ENCODE measurements at regions not wholly inside any gene's neighbourhood (a gene's known extent, or its start where the extent isn't known, plus 50 kb on each side); places are given as distances from the start of the nearest gene placed in this dataset.

- no peak overlapping the region for H3K4me3 ChIP-seq (replicated peaks; ENCODE audit: low read depth, low read length)
- no peak for TF ChIP-seq CTCF (IDR thresholded peaks at IDR 0.05; ENCODE audit: low read depth, low read length, missing control alignments)
- DNase-seq (ENCODE audit: extremely low read depth, low read depth), result peak; percentile 48
Observed at GRCh38 chr3:197352382-197352781, 54.0 kb upstream of the DLG1 start.

GRCh38 chr3:197350446-197350845, 52.0 kb upstream of the DLG1 start:
- TF ChIP-seq CTCF (IDR thresholded peaks at IDR 0.05; ENCODE audit: low read depth, low read length, missing control alignments), result no peak
- no peak overlapping the region for H3K4me3 ChIP-seq (replicated peaks; ENCODE audit: low read depth, low read length)
- DNase-seq (ENCODE audit: extremely low read depth, low read depth), result no peak

GRCh38 chr3:197349368-197349767, 51.0 kb upstream of the DLG1 start:
- H3K4me3 ChIP-seq (replicated peaks; ENCODE audit: low read depth, low read length), result no peak overlapping the region
- TF ChIP-seq CTCF (IDR thresholded peaks at IDR 0.05; ENCODE audit: low read depth, low read length, missing control alignments), result no peak
- DNase-seq (ENCODE audit: extremely low read depth, low read depth), result no peak

All from HFF-Myc (cell line).